Upper lobe of left lung (tissue), 6 donors: ENCODE measurements at regions not wholly inside any gene's neighbourhood (a gene's known extent, or its start where the extent isn't known, plus 50 kb on each side); places are given as distances from the start of the nearest gene placed in this dataset.
A peak's percentile ranks its signal among the peaks of the same experiment; 100 is the strongest.

ENCODE experiments used
- ATAC-seq, 2 donors: fragments of 200-7000 bp; cut with Tn5 transposase; one replicate each; pipeline ENCODE4 v1.9.1; 2022; ENCODE audit warnings: mild to moderate bottlenecking in 2 of 2, moderate library complexity in 2 of 2; ENCODE audit not compliant: low FRiP score in 2 of 2
- DNase-seq, 2 donors: peaks; one replicate each; pipeline ENCODE4 v3.0.0-alpha.2; 2019 to 2020
- H3K27ac ChIP-seq, 4 donors: fragments of 200-600 bp; sonication (generic); one replicate each; pipeline ENCODE4 v1.5.1; 2016 to 2019
- H3K27me3 ChIP-seq, 4 donors: fragments of 200-600 bp; sonication (generic); one replicate each; pipeline ENCODE4 v1.5.1; 2017 to 2019
- H3K36me3 ChIP-seq, 4 donors: fragments of 200-600 bp; sonication (generic); one replicate each; pipeline ENCODE4 v1.5.1; 2016 to 2019
- H3K4me1 ChIP-seq, 4 donors: fragments of 200-600 bp; sonication (generic); one replicate each; pipeline ENCODE4 v1.5.1; 2018 to 2019
- H3K4me3 ChIP-seq, 4 donors: fragments of 200-600 bp; sonication (generic); one replicate each; pipeline ENCODE4 v1.5.1; 2017 to 2019; ENCODE audit warnings: mild to moderate bottlenecking in 2 of 4, moderate library complexity in 1 of 4
- H3K9me3 ChIP-seq, 4 donors: fragments of 200-600 bp; sonication (generic); one replicate each; pipeline ENCODE4 v1.5.1; 2018 to 2019
- EP300 ChIP-seq, 4 donors: sonication (generic); formaldehyde crosslinking; IDR thresholded peaks; one replicate each; pipeline ENCODE4 v1.5.1; 2017; ENCODE audit warnings: antibody characterized with exemption in 4 of 4, control low read depth in 2 of 4
- POLR2A ChIP-seq, 4 donors: fragments of 450-650 bp; IDR thresholded peaks; one replicate each; pipeline ENCODE4 v1.5.1; 2016 to 2017; ENCODE audit warnings: antibody characterized with exemption in 4 of 4, mild to moderate bottlenecking in 2 of 4
- POLR2AphosphoS5 ChIP-seq, 2 donors: sonication (generic); formaldehyde crosslinking; IDR thresholded peaks; one replicate each; pipeline ENCODE4 v1.5.1; 2017; ENCODE audit warnings: antibody characterized with exemption in 2 of 2
- WGBS, 2 donors: methylation state at CpG; one replicate each; pipeline ENCODE4 v1.1.5; 2017 to 2018; 5-methylcytosine and 5-hydroxymethylcytosine counted together
- TF ChIP-seq, protein P1 (sequence below), 6 experiments: fragments of 450-650 bp in 4 of 6; fragments of 200-600 bp in 2 of 6; sonication (generic) in 2 of 6; IDR thresholded peaks; one replicate each; pipeline ENCODE4 v1.5.1; 2016 to 2019; ENCODE audit warnings: antibody characterized with exemption in 6 of 6
- donor health status: DM: no; HTN: no; CAD: no; lungs with moderate emphysema.
- donor health status: DM: no; HTN: yes; CAD: no; lungs with severe emphysema.

DNA sequence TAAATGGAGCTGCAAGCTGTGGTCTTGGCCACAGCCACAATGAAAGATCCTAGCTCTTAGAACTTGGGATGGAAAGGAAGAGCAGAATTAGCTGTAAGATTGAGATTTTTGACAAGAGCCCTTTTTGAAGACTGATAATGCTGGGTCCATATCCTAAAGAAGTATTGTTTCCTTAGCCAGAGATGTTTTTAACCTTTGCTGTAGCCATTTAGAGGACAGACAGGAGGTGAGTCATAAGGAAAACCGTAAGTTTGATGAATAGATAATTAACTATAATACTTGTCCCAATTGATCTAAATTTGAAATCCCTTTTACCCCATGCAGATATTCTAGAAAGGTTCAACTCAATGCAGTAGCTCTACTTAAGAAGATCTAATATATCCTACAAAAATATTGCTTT is 213.7 kb downstream of the HTR1B start:
- Histone ChIP-seq H3K4me3 (no peak overlapping the region), H3K9me3 (no peaks in the 10 kb centered on the region), H3K27ac (no peak overlapping the region), H3K4me1 (no peaks in the 10 kb centered on the region), H3K36me3 (no peaks in the 10 kb centered on the region), H3K27me3 (no peaks in the 10 kb centered on the region)
- 74 to 79% methylated on average over 1 of the region's 1 CpG for WGBS, 2 donors
- ATAC-seq (no peak), DNase-seq (no peak)
- TF ChIP-seq POLR2AphosphoS5 (IDR thresholded peaks at IDR 0.05) (no peak), EP300 (IDR thresholded peaks at IDR 0.05) (no peak), POLR2A (IDR thresholded peaks at IDR 0.05) (no peak)
- TF ChIP-seq, protein P1, sequence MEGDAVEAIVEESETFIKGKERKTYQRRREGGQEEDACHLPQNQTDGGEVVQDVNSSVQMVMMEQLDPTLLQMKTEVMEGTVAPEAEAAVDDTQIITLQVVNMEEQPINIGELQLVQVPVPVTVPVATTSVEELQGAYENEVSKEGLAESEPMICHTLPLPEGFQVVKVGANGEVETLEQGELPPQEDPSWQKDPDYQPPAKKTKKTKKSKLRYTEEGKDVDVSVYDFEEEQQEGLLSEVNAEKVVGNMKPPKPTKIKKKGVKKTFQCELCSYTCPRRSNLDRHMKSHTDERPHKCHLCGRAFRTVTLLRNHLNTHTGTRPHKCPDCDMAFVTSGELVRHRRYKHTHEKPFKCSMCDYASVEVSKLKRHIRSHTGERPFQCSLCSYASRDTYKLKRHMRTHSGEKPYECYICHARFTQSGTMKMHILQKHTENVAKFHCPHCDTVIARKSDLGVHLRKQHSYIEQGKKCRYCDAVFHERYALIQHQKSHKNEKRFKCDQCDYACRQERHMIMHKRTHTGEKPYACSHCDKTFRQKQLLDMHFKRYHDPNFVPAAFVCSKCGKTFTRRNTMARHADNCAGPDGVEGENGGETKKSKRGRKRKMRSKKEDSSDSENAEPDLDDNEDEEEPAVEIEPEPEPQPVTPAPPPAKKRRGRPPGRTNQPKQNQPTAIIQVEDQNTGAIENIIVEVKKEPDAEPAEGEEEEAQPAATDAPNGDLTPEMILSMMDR (IDR thresholded peaks at IDR 0.05): no peak

DNA sequence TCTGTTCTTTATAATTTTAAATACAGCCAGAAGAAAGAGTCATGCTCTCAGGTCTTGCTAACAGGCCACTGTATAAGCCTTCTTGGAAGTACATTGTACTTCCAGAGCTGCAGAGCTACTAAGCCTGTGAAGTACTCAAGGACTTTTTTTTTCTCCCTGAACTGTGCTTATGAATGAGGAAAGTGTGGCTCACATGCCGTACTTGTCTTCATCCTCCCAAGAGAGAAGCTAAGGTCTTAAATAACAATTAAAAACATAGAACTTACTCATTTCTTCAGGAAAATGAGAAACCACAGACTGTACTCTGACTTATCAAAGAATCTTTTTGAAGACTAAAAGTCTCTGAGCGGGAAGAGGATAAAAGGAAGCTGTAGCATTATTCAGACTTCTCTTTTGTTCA is 218.3 kb downstream of the HTR1B start:
- ATAC-seq (no peak), DNase-seq (no peak)
- H3K27me3 ChIP-seq: no peaks in the 10 kb centered on the region
- no peak overlapping the region for H3K27ac ChIP-seq
- no peaks in the 10 kb centered on the region for H3K9me3 ChIP-seq
- no peaks in the 10 kb centered on the region for H3K4me1 ChIP-seq
- no peaks in the 10 kb centered on the region for H3K36me3 ChIP-seq
- H3K4me3 ChIP-seq: no peak overlapping the region
- TF ChIP-seq EP300 (IDR thresholded peaks at IDR 0.05) (no peak), POLR2AphosphoS5 (IDR thresholded peaks at IDR 0.05) (no peak), POLR2A (IDR thresholded peaks at IDR 0.05) (no peak)
- TF ChIP-seq, protein P1 (IDR thresholded peaks at IDR 0.05): no peak
- WGBS, 2 donors: 57 to 73% methylated on average over 2 of the region's 2 CpGs

DNA sequence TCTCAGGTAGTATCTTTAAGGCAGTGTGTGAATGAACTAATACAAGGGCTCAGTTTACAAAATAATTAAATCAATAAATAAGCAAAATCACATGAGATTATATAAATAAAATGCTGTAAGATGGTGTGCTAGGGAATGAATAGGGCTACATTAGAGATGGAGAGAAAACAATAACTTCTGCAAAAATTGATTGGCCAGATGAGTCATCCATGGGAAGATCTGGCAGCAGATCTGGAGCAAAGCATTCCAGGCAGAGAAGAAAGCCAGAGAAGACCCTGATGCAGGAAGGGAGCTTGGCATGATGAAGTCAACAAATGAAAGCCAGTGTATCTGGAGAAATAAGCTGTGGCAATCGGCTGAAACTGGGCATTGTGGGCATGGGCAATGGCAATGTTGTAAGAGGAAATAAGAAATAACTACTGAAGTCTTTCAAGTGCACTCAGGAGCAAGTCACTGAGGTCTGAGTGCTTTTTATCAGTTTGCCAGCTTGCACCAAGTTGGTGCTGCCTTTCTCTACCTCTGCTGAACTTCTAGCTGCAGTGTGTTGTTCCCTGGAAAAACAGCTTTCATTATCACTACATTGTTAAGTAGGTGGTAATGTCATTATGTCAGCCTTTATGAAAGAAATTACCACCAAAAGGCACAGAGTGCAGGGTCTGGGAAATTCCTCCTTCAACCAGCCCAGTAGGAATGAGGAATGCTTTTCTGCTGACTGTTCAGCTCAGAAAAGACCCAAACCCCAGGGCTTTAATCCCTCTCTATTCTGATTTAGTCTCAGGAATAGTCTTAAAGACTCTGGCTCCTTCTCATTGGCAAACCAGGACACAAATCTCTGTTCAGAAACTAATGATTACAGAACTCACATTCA is 231.6 kb downstream of the HTR1B start:
- H3K4me3 ChIP-seq: no peak overlapping the region
- no peak for ATAC-seq
- no peak for TF ChIP-seq EP300 (IDR thresholded peaks at IDR 0.05)
- no peak for TF ChIP-seq POLR2A (IDR thresholded peaks at IDR 0.05)
- TF ChIP-seq, protein P1 (IDR thresholded peaks at IDR 0.05): no peak
- no peak for TF ChIP-seq POLR2AphosphoS5 (IDR thresholded peaks at IDR 0.05)
- no peaks in the 10 kb centered on the region for H3K27me3 ChIP-seq
- H3K36me3 ChIP-seq: no peaks in the 10 kb centered on the region
- H3K9me3 ChIP-seq: no peaks in the 10 kb centered on the region
- WGBS, 2 donors: 63 to 71% methylated on average over 1 of the region's 1 CpG
- no peak overlapping the region for H3K27ac ChIP-seq
- H3K4me1 ChIP-seq: no peaks in the 10 kb centered on the region
- DNase-seq: peak in 1 of 2 donors; percentile 33

DNA sequence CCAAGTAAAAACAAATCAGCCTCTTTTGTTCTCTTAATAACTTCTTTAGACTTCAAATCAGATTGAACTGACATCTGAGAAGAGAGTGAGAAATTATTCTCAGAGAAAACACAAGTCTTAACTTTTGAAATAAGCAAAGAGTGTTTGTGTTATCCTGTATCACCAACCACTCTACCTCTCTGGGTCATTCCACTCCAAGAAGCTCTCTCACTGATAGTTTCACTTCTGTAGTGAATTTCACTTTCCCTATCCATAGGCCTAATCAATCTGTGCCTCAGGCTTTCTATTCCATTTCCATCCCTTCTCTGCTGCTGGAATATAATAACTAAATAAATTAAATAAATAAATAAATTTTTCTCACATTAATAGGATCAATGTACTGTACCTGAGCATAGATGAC is 235.0 kb downstream of the HTR1B start:
- DNase-seq (no peak), ATAC-seq (no peak)
- no peaks in the 10 kb centered on the region for H3K4me1 ChIP-seq
- H3K36me3 ChIP-seq: no peaks in the 10 kb centered on the region
- no peaks in the 10 kb centered on the region for H3K27me3 ChIP-seq
- no peak overlapping the region for H3K27ac ChIP-seq
- no peak for TF ChIP-seq POLR2AphosphoS5 (IDR thresholded peaks at IDR 0.05)
- no peaks in the 10 kb centered on the region for H3K9me3 ChIP-seq
- no peak overlapping the region for H3K4me3 ChIP-seq

DNA sequence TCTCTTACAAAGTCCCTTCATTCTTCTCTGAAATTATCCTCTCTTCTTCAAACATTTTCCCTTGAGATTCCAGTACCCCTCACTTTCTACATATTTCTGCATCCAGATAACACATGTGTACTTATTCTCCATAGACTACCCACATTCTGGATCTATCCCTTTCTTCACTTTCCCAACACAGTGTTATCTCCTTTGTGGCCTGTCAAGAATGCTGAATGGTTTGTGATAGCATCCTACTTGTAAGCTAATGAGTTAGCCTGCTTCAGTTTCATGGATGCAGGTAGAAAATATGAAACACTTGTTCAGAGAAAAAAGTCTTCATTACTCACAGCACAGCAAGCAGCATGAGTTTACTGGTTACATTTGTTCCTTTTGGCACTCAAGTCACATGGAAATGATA is 245.4 kb downstream of the HTR1B start:
- no peak overlapping the region for H3K4me3 ChIP-seq
- H3K9me3 ChIP-seq: peaks cover 0 to 5% (median 2%) of the 10 kb centered on the region in 4 donors
- TF ChIP-seq POLR2A (IDR thresholded peaks at IDR 0.05): no peak
- TF ChIP-seq, protein P1 (IDR thresholded peaks at IDR 0.05): no peak
- TF ChIP-seq EP300 (IDR thresholded peaks at IDR 0.05): no peak
- TF ChIP-seq POLR2AphosphoS5 (IDR thresholded peaks at IDR 0.05): no peak
- no peak for ATAC-seq
- H3K27ac ChIP-seq: no peak overlapping the region
- H3K27me3 ChIP-seq: no peaks in the 10 kb centered on the region
- no peaks in the 10 kb centered on the region for H3K36me3 ChIP-seq
- no peaks in the 10 kb centered on the region for H3K4me1 ChIP-seq
- DNase-seq: no peak
